ENCODE measurements at regions not wholly inside any gene's neighbourhood (a gene's known extent, or its start where the extent isn't known, plus 50 kb on each side); places are given as distances from the start of the nearest gene placed in this dataset.

GRCh38 chr2:64344999-64345576 lies 108.9 kb upstream of the LGALSL start:
- no peak for DNase-seq

GRCh38 chr2:64345998-64346397 lies 108.0 kb upstream of the LGALSL start:
- DNase-seq: no peak

- no peak for DNase-seq
Observed at GRCh38 chr2:64348386-64349130, 105.4 kb upstream of the LGALSL start.

- DNase-seq: no peak
Observed at GRCh38 chr2:64349131-64349530, 104.8 kb upstream of the LGALSL start.

GRCh38 chr2:64350996-64351395 lies 103.0 kb upstream of the LGALSL start:
- DNase-seq: no peak

- no peak for DNase-seq
Observed at GRCh38 chr2:64352292-64352691, 101.7 kb upstream of the LGALSL start.

GRCh38 chr2:64354857-64355680 lies 98.9 kb upstream of the LGALSL start:
- DNase-seq: peak; percentile 27

- no peak for DNase-seq
Observed at GRCh38 chr2:64356906-64357305, 97.1 kb upstream of the LGALSL start.

- no peak for DNase-seq
Observed at GRCh38 chr2:64359171-64359891, 94.6 kb upstream of the LGALSL start.

- no peak for DNase-seq
Observed at GRCh38 chr2:64359892-64360657, 93.9 kb upstream of the LGALSL start.

- no peak for DNase-seq
Observed at GRCh38 chr2:64361151-64361938, 92.6 kb upstream of the LGALSL start.

GRCh38 chr2:64362562-64363026 lies 91.4 kb upstream of the LGALSL start:
- no peak for DNase-seq

GRCh38 chr2:64363140-64363539 lies 90.8 kb upstream of the LGALSL start:
- DNase-seq: no peak

- DNase-seq: no peak
Observed at GRCh38 chr2:64363848-64364247, 90.1 kb upstream of the LGALSL start.

GRCh38 chr2:64367444-64368232 lies 86.3 kb upstream of the LGALSL start:
- DNase-seq: no peak

- DNase-seq: no peak
Observed at GRCh38 chr2:64369706-64370105, 84.3 kb upstream of the LGALSL start.

GRCh38 chr2:64371727-64372126 lies 82.2 kb upstream of the LGALSL start:
- DNase-seq: no peak

GRCh38 chr2:64374686-64375085 lies 79.3 kb upstream of the LGALSL start:
- no peak for DNase-seq

GRCh38 chr2:64376926-64377325 lies 77.0 kb upstream of the LGALSL start:
- DNase-seq: no peak

- no peak for DNase-seq
Observed at GRCh38 chr2:64379186-64379585, 74.8 kb upstream of the LGALSL start.
